Common myeloid progenitor, CD34-positive (primary cell): ENCODE measurements at regions not wholly inside any gene's neighbourhood (a gene's known extent, or its start where the extent isn't known, plus 50 kb on each side); places are given as distances from the start of the nearest gene placed in this dataset.
A peak's percentile ranks its signal among the peaks of the same experiment; 100 is the strongest.
"Not testable (repeated sequence)": the region's sequence is repeated elsewhere in the genome, so short reads cannot be mapped to it uniquely, and the experiment has no call there.

Experiments used
- CTCF ChIA-PET: fragments of 350-600 bp; sonication (Branson Sonifier 250); formaldehyde crosslinking; loops from one replicate; lab custom pipeline; 2021; ENCODE audit warnings: antibody characterized with exemption; lab: Charles Lee
- POLR2A ChIA-PET: fragments of 350-600 bp; sonication (Branson Sonifier 250); formaldehyde crosslinking; loops from one replicate; lab custom pipeline; 2021; ENCODE audit warnings: antibody characterized with exemption; lab: Charles Lee
- DNase-seq, 3 donors: peaks; one replicate each; pipeline versions ENCODE4 v3.0.0 to v3.0.0-alpha.2; 2013
- H3K27ac ChIP-seq, 2 experiments: 1 replicate in 1 of 2; 2 replicates in 1 of 2; pipeline ENCODE4 v1.7.0; 2013; ENCODE audit warnings: inconsistent platforms in 2 of 2, low read length in 2 of 2, mild to moderate bottlenecking in 2 of 2, low read depth in 1 of 2, moderate library complexity in 1 of 2; ENCODE audit not compliant: severe bottlenecking in 2 of 2, insufficient read depth in 1 of 2, poor library complexity in 1 of 2
- H3K27me3 ChIP-seq, 5 experiments: replicated peaks in 2 of 5; 1 replicate in 3 of 5; 2 replicates in 2 of 5; pipeline versions ENCODE4 v1.6.1 to v1.7.0; 2013; ENCODE audit warnings: low read length in 4 of 5, mild to moderate bottlenecking in 2 of 5, moderate library complexity in 2 of 5, inconsistent platforms in 1 of 5; ENCODE audit not compliant: insufficient read depth in 5 of 5, control insufficient read depth in 4 of 5
- H3K36me3 ChIP-seq, 4 experiments: 1 replicate in 2 of 4; 2 replicates in 2 of 4; pipeline versions ENCODE4 v1.6.1 to v1.7.0; 2013; ENCODE audit warnings: low read length in 3 of 4, control low read depth in 1 of 4, mild to moderate bottlenecking in 1 of 4; ENCODE audit not compliant: control insufficient read depth in 4 of 4, insufficient read depth in 4 of 4
- H3K4me1 ChIP-seq, 4 experiments: 1 replicate in 3 of 4; 2 replicates in 1 of 4; pipeline versions ENCODE4 v1.6.1 to v1.7.1; 2013; ENCODE audit warnings: low read length in 3 of 4, mild to moderate bottlenecking in 3 of 4, control low read depth in 1 of 4, inconsistent platforms in 1 of 4, moderate library complexity in 1 of 4; ENCODE audit not compliant: control insufficient read depth in 4 of 4, insufficient read depth in 4 of 4; ENCODE audit errors: control extremely low read depth in 1 of 4
- H3K4me3 ChIP-seq, 7 experiments: 1 replicate in 4 of 7; 2 replicates in 3 of 7; pipeline versions ENCODE4 v1.5.1 to v1.7.0; 2013; ENCODE audit warnings: mild to moderate bottlenecking in 7 of 7, low read length in 6 of 7, moderate library complexity in 6 of 7, inconsistent platforms in 2 of 7, low read depth in 2 of 7, control low read depth in 1 of 7; ENCODE audit not compliant: insufficient read depth in 4 of 7, control insufficient read depth in 1 of 7; ENCODE audit errors: extremely low read depth in 1 of 7
- H3K9me3 ChIP-seq, 5 experiments: 1 replicate in 4 of 5; 2 replicates in 1 of 5; pipeline versions ENCODE4 v1.6.1 to v1.7.1; 2013; ENCODE audit warnings: low read length in 4 of 5, mild to moderate bottlenecking in 2 of 5, inconsistent platforms in 1 of 5, low read depth in 1 of 5, moderate library complexity in 1 of 5; ENCODE audit not compliant: control insufficient read depth in 4 of 5, insufficient read depth in 2 of 5; ENCODE audit errors: control extremely low read depth in 1 of 5
- WGBS: methylation state at CpG from one replicate; pipeline ENCODE4 v1.1.5; 2013; ENCODE audit not compliant: insufficient coverage; 5-methylcytosine and 5-hydroxymethylcytosine counted together

GRCh38 chr13:42381165-42381425 is 109.1 kb downstream of the AKAP11 start:
- H3K27ac ChIP-seq: no peak overlapping the region
- POLR2A ChIA-PET: no interaction called here
- WGBS: 92% methylated on average over 4 of the region's 4 CpGs
- no peaks in the 10 kb centered on the region for H3K36me3 ChIP-seq
- H3K4me1 ChIP-seq: peaks cover 0 to 20% (median 7%) of the 10 kb centered on the region in 4 experiments
- no peaks in the 10 kb centered on the region for H3K27me3 ChIP-seq
- peaks cover 0 to 2% (median 0%) of the 10 kb centered on the region in 5 experiments for H3K9me3 ChIP-seq
- CTCF ChIA-PET: interaction anchor here (1.3 kb wide), 1 partner anchor 11 kb away, joined by 3 read pairs; no protein-coding TSS in a partner anchor
- H3K4me3 ChIP-seq: no peak overlapping the region
- no peak for DNase-seq

GRCh38 chr13:42381426-42381825 is 109.5 kb downstream of the AKAP11 start:
- DNase-seq, H3K4me3 ChIP-seq, H3K27me3 ChIP-seq, POLR2A ChIA-PET, H3K9me3 ChIP-seq, H3K27ac ChIP-seq, H3K36me3 ChIP-seq: not testable (repeated sequence)
- CTCF ChIA-PET: interaction anchor here (1.3 kb wide), 1 partner anchor 10 kb away, joined by 3 read pairs; no protein-coding TSS in a partner anchor
- peaks cover 0 to 20% (median 7%) of the 10 kb centered on the region in 4 experiments for H3K4me1 ChIP-seq
- WGBS: 97% methylated on average over 8 of the region's 8 CpGs

- WGBS: 100% methylated on average over 2 of the region's 7 CpGs
- H3K4me3 ChIP-seq: no peak overlapping the region
- H3K9me3 ChIP-seq: peaks cover 0 to 2% (median 0%) of the 10 kb centered on the region in 5 experiments
- CTCF ChIA-PET: no interaction called here
- DNase-seq: no peak
- H3K27ac ChIP-seq: no peak overlapping the region
- no peaks in the 10 kb centered on the region for H3K36me3 ChIP-seq
- H3K27me3 ChIP-seq: no peaks in the 10 kb centered on the region
- H3K4me1 ChIP-seq: peaks cover 0 to 20% (median 7%) of the 10 kb centered on the region in 4 experiments
- POLR2A ChIA-PET: no interaction called here
Observed at GRCh38 chr13:42383025-42383424, 111.1 kb downstream of the AKAP11 start.

DNA sequence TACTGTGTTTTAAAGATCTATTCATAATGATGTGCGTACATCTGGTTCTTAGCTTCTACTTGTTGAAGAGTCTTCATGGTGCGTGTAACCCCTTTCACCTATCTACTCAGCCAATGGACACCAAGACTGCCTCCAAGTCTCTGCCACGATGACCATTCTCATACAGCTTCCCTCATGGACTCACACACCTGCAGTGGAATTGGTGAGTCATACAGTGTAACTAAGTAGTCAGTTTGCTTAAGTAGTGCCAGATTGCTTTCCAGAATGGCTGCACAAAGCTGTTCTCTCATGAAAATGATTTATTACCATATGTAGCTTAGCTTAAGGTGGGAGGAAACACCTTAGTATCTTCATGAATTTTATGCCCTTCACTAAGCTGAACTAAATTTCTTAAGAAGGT is 112.3 kb downstream of the AKAP11 start:
- H3K27ac ChIP-seq: no peak overlapping the region
- CTCF ChIA-PET: no interaction called here

DNA sequence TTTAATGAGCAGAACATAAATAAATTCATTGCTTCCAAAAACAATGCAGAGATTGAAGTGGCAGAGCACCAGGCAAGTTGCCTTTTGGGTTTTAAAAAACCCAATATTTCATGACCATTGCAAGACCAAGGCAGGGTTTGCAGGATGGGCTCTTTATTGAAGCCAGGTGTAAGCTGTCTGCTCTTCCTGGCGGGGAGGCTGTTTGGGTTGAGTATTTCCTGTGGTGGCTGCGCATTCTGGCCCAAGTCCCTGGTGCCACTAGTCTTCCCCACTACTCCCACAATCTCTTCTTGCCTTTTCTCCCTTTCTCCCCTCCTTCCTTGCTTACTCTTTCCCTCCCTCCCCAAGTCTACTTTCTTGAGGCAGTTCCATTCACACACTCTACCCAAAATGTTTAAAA is 116.4 kb downstream of the AKAP11 start:
- Histone ChIP-seq H3K27ac (no peak overlapping the region), H3K36me3 (no peaks in the 10 kb centered on the region), H3K4me3 (no peak overlapping the region), H3K27me3 (no peaks in the 10 kb centered on the region), H3K9me3 (no peaks in the 10 kb centered on the region), H3K4me1 (no peaks in the 10 kb centered on the region)
- DNase-seq: no peak
- POLR2A ChIA-PET: no interaction called here
- WGBS: 67% methylated on average over 1 of the region's 2 CpGs
- CTCF ChIA-PET: interaction anchor here (1.1 kb wide), 1 partner anchor 35 kb away, joined by 3 read pairs; no protein-coding TSS in a partner anchor

More for the DNA sequence above, 112.3 kb downstream of the AKAP11 start:
- POLR2A ChIA-PET: no interaction called here
- DNase-seq: peak in 1 of 3 donors; percentile 35
- H3K36me3 ChIP-seq: no peaks in the 10 kb centered on the region
- H3K27me3 ChIP-seq: no peaks in the 10 kb centered on the region
- WGBS: no CpG with 5 or more reads among the region's 3 CpGs
- H3K4me1 ChIP-seq: peaks cover 0 to 11% (median 3%) of the 10 kb centered on the region in 4 experiments
- no peak overlapping the region for H3K4me3 ChIP-seq
- peaks cover 0 to 2% (median 0%) of the 10 kb centered on the region in 5 experiments for H3K9me3 ChIP-seq

DNA sequence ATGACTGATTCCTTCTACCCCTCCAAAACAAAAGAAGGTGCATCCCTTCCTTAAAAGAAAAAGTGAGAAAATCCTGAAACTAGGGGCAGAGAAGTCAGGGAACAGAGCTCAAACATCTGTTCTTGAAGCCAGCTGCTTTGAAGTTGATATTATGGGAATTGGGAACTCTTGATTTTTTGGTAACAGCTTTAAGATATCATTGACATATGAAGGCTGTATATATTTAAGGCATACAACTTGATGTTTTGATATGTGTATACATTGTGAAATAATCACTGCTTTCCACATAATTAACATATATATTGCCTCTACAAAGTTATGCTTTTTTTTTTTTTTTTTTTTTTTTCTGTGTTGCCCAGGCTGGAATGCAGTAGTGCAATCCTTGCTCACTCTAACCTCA is 117.1 kb downstream of the AKAP11 start:
- no peaks in the 10 kb centered on the region for H3K36me3 ChIP-seq
- H3K4me3 ChIP-seq: no peak overlapping the region
- H3K27ac ChIP-seq: no peak overlapping the region
- ChIA-PET CTCF (interaction anchor here (1.1 kb wide), 1 partner anchor 36 kb away, joined by 3 read pairs; no protein-coding TSS in a partner anchor), POLR2A (no interaction called here)
- H3K9me3 ChIP-seq: no peaks in the 10 kb centered on the region
- H3K4me1 ChIP-seq: no peaks in the 10 kb centered on the region
- H3K27me3 ChIP-seq: no peaks in the 10 kb centered on the region
- no peak for DNase-seq

DNA sequence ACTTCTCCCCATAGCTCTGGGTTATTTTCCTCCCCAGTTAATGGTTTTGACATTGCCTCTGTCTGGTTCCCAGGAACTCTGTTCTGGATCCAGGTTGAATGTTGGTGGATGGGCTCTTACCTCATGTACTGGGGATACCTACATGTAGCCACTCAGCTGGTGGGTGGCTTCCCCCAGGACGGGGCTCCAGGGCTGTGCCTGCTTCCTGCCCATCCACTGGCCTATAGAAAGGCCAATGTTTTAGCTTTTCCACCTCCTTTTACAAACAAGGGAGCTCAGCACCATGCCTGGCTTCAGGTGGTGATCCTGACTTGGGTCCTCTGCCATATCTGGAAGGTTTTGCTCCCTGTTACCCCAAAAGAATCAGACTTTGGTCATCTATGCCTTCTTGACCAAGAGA is 120.2 kb downstream of the AKAP11 start:
- DNase-seq: no peak
- ChIA-PET CTCF (interaction anchor here (1.5 kb wide), 1 partner anchor 11 kb away, joined by 3 read pairs; no protein-coding TSS in a partner anchor), POLR2A (interaction anchor here (0.7 kb wide), 1 partner anchor 517 kb away, joined by 4 read pairs; no protein-coding TSS in a partner anchor)
- Histone ChIP-seq H3K36me3 (no peaks in the 10 kb centered on the region), H3K4me3 (no peak overlapping the region), H3K27me3 (no peaks in the 10 kb centered on the region), H3K9me3 (no peaks in the 10 kb centered on the region), H3K27ac (no peak overlapping the region), H3K4me1 (peaks cover 0 to 9% (median 0%) of the 10 kb centered on the region in 4 experiments)
- WGBS: 100% methylated on average over 1 of the region's 1 CpG
